IMR-90 (cell line): ENCODE measurements at regions not wholly inside any gene's neighbourhood (a gene's known extent, or its start where the extent isn't known, plus 50 kb on each side); places are given as distances from the start of the nearest gene placed in this dataset.

Source experiments
- ATAC-seq: fragments of 200-7000 bp; cut with Tn5 transposase; 2 replicates; pipeline ENCODE4 v1.9.1; 2020; ENCODE audit warnings: low read depth, mild to moderate bottlenecking, moderate library complexity
- BruUV-seq: library from RNA; stranded (reverse); fragments of 400-500 nt; replicated peaks from 2 replicates; lab custom pipeline; 2021; lab: Mats Ljungman, UMichigan
- CTCF ChIA-PET: fragments of 300-600 bp; formaldehyde crosslinking; extraction: SDS; loops from one replicate; lab custom pipeline; 2021; ENCODE audit warnings: antibody characterized with exemption; lab: Yijun Ruan, JAX
- POLR2A ChIA-PET: fragments of 300-600 bp; sonication (Branson Sonifier 250); formaldehyde crosslinking; loops from one replicate; lab custom pipeline; 2022; ENCODE audit warnings: antibody characterized with exemption; ENCODE audit not compliant: unreplicated experiment; lab: Charles Lee
- DNase-seq: peaks from one replicate; pipeline ENCODE4 v3.0.0; 2013
- H2AFZ ChIP-seq: replicated peaks from 2 replicates; pipeline ENCODE3; 2013; ENCODE audit warnings: low read length, mild to moderate bottlenecking; ENCODE audit not compliant: poor library complexity
- H2AK5ac ChIP-seq: 2 replicates; pipeline ENCODE4 v1.6.1; 2013; ENCODE audit warnings: low read depth, low read length, inconsistent platforms
- H2AK9ac ChIP-seq: replicated peaks from 2 replicates; pipeline ENCODE3; 2013; ENCODE audit warnings: mild to moderate bottlenecking, low read depth, low read length, moderate library complexity; ENCODE audit not compliant: poor library complexity
- H2BK120ac ChIP-seq: 2 replicates; pipeline ENCODE4 v1.6.1; 2013; ENCODE audit warnings: low read depth, low read length, inconsistent platforms
- H2BK15ac ChIP-seq: 3 replicates; pipeline ENCODE4 v1.6.1; 2013; ENCODE audit warnings: low read depth, low read length, inconsistent platforms
- H2BK20ac ChIP-seq: 2 replicates; pipeline ENCODE4 v1.6.1; 2013; ENCODE audit warnings: low read depth, mild to moderate bottlenecking, inconsistent platforms, low read length, moderate library complexity
- H2BK5ac ChIP-seq: 2 replicates; pipeline ENCODE4 v1.6.1; 2013; ENCODE audit warnings: mild to moderate bottlenecking, low read depth, low read length, inconsistent platforms; ENCODE audit not compliant: poor library complexity, severe bottlenecking
- H3K14ac ChIP-seq: replicated peaks from 2 replicates; pipeline ENCODE4 v1.6.1; 2013; ENCODE audit warnings: low read depth, low read length, inconsistent platforms
- H3K18ac ChIP-seq: 2 replicates; pipeline ENCODE4 v1.6.1; 2013; ENCODE audit warnings: low read depth, low read length, control low read depth
- H3K23ac ChIP-seq: 2 replicates; pipeline ENCODE4 v1.6.1; 2013; ENCODE audit warnings: low read depth, low read length, inconsistent platforms
- H3K27ac ChIP-seq: 2 replicates; pipeline ENCODE4 v1.5.1; 2013; ENCODE audit warnings: mild to moderate bottlenecking, control low read depth, low read length; ENCODE audit not compliant: insufficient read depth
- H3K27me3 ChIP-seq: 2 replicates; pipeline ENCODE4 v1.6.1; 2013; ENCODE audit warnings: low read length; ENCODE audit not compliant: control insufficient read depth, insufficient read depth
- H3K36me3 ChIP-seq: 2 replicates; pipeline ENCODE4 v1.6.1; 2013; ENCODE audit warnings: low read length, mixed read lengths; ENCODE audit not compliant: control insufficient read depth, insufficient read depth
- H3K4ac ChIP-seq: 2 replicates; pipeline ENCODE4 v1.6.1; 2013; ENCODE audit warnings: low read depth, low read length, inconsistent platforms
- H3K4me1 ChIP-seq: 2 replicates; pipeline ENCODE4 v1.6.1; 2013; ENCODE audit warnings: low read length, mixed read lengths; ENCODE audit not compliant: control insufficient read depth, insufficient read depth
- H3K4me2 ChIP-seq: 2 replicates; pipeline ENCODE4 v1.6.1; 2013; ENCODE audit warnings: low read depth, mild to moderate bottlenecking, control low read depth, low read length, moderate library complexity
- H3K4me3 ChIP-seq: 2 replicates; pipeline ENCODE4 v1.5.1; 2013; ENCODE audit warnings: low read depth, mild to moderate bottlenecking, control low read depth, low read length, moderate library complexity; ENCODE audit not compliant: insufficient read depth
- H3K56ac ChIP-seq: 2 replicates; pipeline ENCODE4 v1.6.1; 2013; ENCODE audit warnings: low read length, inconsistent platforms; ENCODE audit not compliant: insufficient read depth; ENCODE audit errors: extremely low read depth
- H3K79me1 ChIP-seq, 2 experiments: 2 replicates each; pipeline ENCODE4 v1.6.1; 2013; ENCODE audit warnings: low read length in 2 of 2, inconsistent platforms in 1 of 2, low read depth in 1 of 2
- H3K9ac ChIP-seq: 2 replicates; pipeline ENCODE4 v1.6.1; 2013; ENCODE audit warnings: low read depth, low read length, control low read depth
- H3K9me1 ChIP-seq: 2 replicates; pipeline ENCODE4 v1.6.1; 2013; ENCODE audit warnings: low read length, inconsistent platforms; ENCODE audit not compliant: insufficient read depth
- H3K9me3 ChIP-seq: 2 replicates; pipeline ENCODE4 v1.6.1; 2013; ENCODE audit warnings: low read length; ENCODE audit not compliant: control insufficient read depth, insufficient read depth
- H4K20me1 ChIP-seq: 2 replicates; pipeline ENCODE4 v1.6.1; 2013; ENCODE audit warnings: low read length, inconsistent platforms; ENCODE audit not compliant: insufficient read depth
- H4K5ac ChIP-seq: 2 replicates; pipeline ENCODE4 v1.6.1; 2013; ENCODE audit warnings: mild to moderate bottlenecking, low read depth, low read length, control low read depth
- H4K8ac ChIP-seq, 2 experiments: 2 replicates each; pipeline ENCODE4 v1.6.1; 2013; ENCODE audit warnings: low read depth in 2 of 2, low read length in 2 of 2, control low read depth in 1 of 2, inconsistent platforms in 1 of 2
- H4K91ac ChIP-seq: 2 replicates; pipeline ENCODE4 v1.6.1; 2013; ENCODE audit warnings: low read depth, low read length, inconsistent platforms; ENCODE audit not compliant: insufficient read depth
- BHLHE40 ChIP-seq: fragments of 150-350 bp; IDR thresholded peaks from 2 replicates; pipeline ENCODE4 v1.6.1; 2016; ENCODE audit warnings: mild to moderate bottlenecking, low read depth, low read length
- CEBPB ChIP-seq: IDR thresholded peaks from 2 replicates; pipeline ENCODE4 v1.6.1; 2012; ENCODE audit warnings: low read depth, low read length, improper control_type of control experiment
- CHD1 ChIP-seq: IDR thresholded peaks from 2 replicates; pipeline ENCODE4 v1.6.1; 2012; ENCODE audit warnings: low read depth, low read length, improper control_type of control experiment
- CTCF ChIP-seq: conservative IDR thresholded peaks from 2 replicates; pipeline ENCODE4 v1.5.1; 2012; ENCODE audit warnings: mild to moderate bottlenecking, low read depth, low read length, improper control_type of control experiment
- FOS ChIP-seq: fragments of 150-350 bp; IDR thresholded peaks from 2 replicates; pipeline ENCODE4 v1.6.1; 2016; ENCODE audit warnings: low read depth, low read length
- MAFK ChIP-seq: IDR thresholded peaks from 2 replicates; pipeline ENCODE4 v1.6.1; 2012; ENCODE audit warnings: low read depth, low read length, improper control_type of control experiment
- MAZ ChIP-seq: IDR thresholded peaks from 2 replicates; pipeline ENCODE4 v1.6.1; 2012; ENCODE audit warnings: low read depth, mild to moderate bottlenecking, low read length, improper control_type of control experiment, moderate library complexity, borderline replicate concordance
- MXI1 ChIP-seq: IDR thresholded peaks from 2 replicates; pipeline ENCODE4 v1.6.1; 2012; ENCODE audit warnings: low read depth, mild to moderate bottlenecking, low read length, moderate library complexity, borderline replicate concordance
- NFE2L2 ChIP-seq: fragments of 150-350 bp; IDR thresholded peaks from 2 replicates; pipeline ENCODE4 v1.6.1; 2016; ENCODE audit warnings: low read depth, mild to moderate bottlenecking, low read length
- POLR2A ChIP-seq: IDR thresholded peaks from 2 replicates; pipeline ENCODE4 v1.6.1; 2012; ENCODE audit warnings: mild to moderate bottlenecking, low read depth, low read length
- RAD21 ChIP-seq: IDR thresholded peaks from 2 replicates; pipeline ENCODE4 v1.6.1; 2012; ENCODE audit warnings: low read length, improper control_type of control experiment
- RCOR1 ChIP-seq: IDR thresholded peaks from 2 replicates; pipeline ENCODE4 v1.6.1; 2012; ENCODE audit warnings: mild to moderate bottlenecking, low read length, improper control_type of control experiment; ENCODE audit not compliant: insufficient replicate concordance
- RFX5 ChIP-seq: IDR thresholded peaks from 2 replicates; pipeline ENCODE4 v1.8.0; 2012; ENCODE audit warnings: low read depth, mild to moderate bottlenecking, low read length, moderate library complexity
- SMC3 ChIP-seq: fragments of 150-350 bp; IDR thresholded peaks from 2 replicates; pipeline ENCODE4 v1.6.1; 2016; ENCODE audit warnings: low read depth, mild to moderate bottlenecking, antibody characterized with exemption, low read length, moderate library complexity
- WGBS, 2 experiments: methylation state at CpG; one replicate each; pipeline versions ENCODE4 v1.1.5 to v1.1.7; 2013; ENCODE audit warnings: missing lambda C conversion rate in 2 of 2; ENCODE audit not compliant: insufficient read length in 1 of 2; ENCODE audit errors: extremely low coverage in 2 of 2; 5-methylcytosine and 5-hydroxymethylcytosine counted together
- dilution Hi-C: fragments of 300-500 bp; cut with HindIII; formaldehyde crosslinking; loops from one replicate; pipeline ENCODE4 v1.14.3; 2018; ENCODE audit warnings: low sequenced_read_pairs; ENCODE audit not compliant: unreplicated experiment
- in situ Hi-C: fragments of 300-500 bp; cut with MboI; formaldehyde crosslinking; loops from 3 replicates; pipeline ENCODE4 v1.14.3; 2019; ENCODE audit warnings: low sequenced_read_pairs, inconsistent platforms, mixed read lengths
- intact Hi-C: fragments of 100-400 bp; cut with micrococcal nuclease; formaldehyde crosslinking; loops from 2 replicates; pipeline ENCODE4 v1.10.0; 2022
- TF ChIP-seq, protein P1 (sequence below): fragments of 150-350 bp; IDR thresholded peaks from 2 replicates; pipeline ENCODE4 v1.6.1; 2016; ENCODE audit warnings: low read depth, mild to moderate bottlenecking, low read length, moderate library complexity, borderline replicate concordance

- no peak overlapping the region for H3K4ac ChIP-seq
- no peak overlapping the region for H2AK9ac ChIP-seq
- H3K23ac ChIP-seq = no peak overlapping the region
- H2BK5ac ChIP-seq = no peak overlapping the region
- no peaks in the 10 kb centered on the region for H3K27me3 ChIP-seq
- no peak overlapping the region for H3K27ac ChIP-seq
- ATAC-seq (no peak), DNase-seq (no peak)
- dilution Hi-C loops = no loop called here
- H2AFZ ChIP-seq = no peak overlapping the region
- H3K56ac ChIP-seq = no peak overlapping the region
- TF ChIP-seq, protein P1, sequence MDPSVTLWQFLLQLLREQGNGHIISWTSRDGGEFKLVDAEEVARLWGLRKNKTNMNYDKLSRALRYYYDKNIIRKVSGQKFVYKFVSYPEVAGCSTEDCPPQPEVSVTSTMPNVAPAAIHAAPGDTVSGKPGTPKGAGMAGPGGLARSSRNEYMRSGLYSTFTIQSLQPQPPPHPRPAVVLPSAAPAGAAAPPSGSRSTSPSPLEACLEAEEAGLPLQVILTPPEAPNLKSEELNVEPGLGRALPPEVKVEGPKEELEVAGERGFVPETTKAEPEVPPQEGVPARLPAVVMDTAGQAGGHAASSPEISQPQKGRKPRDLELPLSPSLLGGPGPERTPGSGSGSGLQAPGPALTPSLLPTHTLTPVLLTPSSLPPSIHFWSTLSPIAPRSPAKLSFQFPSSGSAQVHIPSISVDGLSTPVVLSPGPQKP = no peak
- TF ChIP-seq RAD21 (no peak), MAFK (no peak), BHLHE40 (no peak), POLR2A (no peak), RCOR1 (no peak), MXI1 (no peak), CHD1 (no peak), NFE2L2 (no peak), RFX5 (no peak), FOS (no peak), SMC3 (no peak), CTCF (no peak), MAZ (no peak), CEBPB (no peak)
- no peaks in the 10 kb centered on the region for H3K9me1 ChIP-seq
- POLR2A ChIA-PET = no interaction called here
- H3K4me3 ChIP-seq = no peak overlapping the region
- in situ Hi-C loops = no loop called here
- CTCF ChIA-PET = no interaction called here
- BruUV-seq = no TSS peak
- no peak overlapping the region for H3K4me2 ChIP-seq
- H3K9me3 ChIP-seq = peaks cover 9% of the 10 kb centered on the region
- no CpG with 5 or more reads among the region's 1 CpG for WGBS, 2 experiments
- intact Hi-C loops = no loop called here
- H2BK20ac ChIP-seq = no peak overlapping the region
- H3K14ac ChIP-seq = no peak overlapping the region
- H2BK120ac ChIP-seq = no peak overlapping the region
- H4K5ac ChIP-seq = no peak overlapping the region
- no peak overlapping the region for H3K9ac ChIP-seq
- H3K36me3 ChIP-seq = no peaks in the 10 kb centered on the region
- no peak overlapping the region for H3K18ac ChIP-seq
- no peaks in the 10 kb centered on the region for H3K79me1 ChIP-seq
- no peak overlapping the region for H2BK15ac ChIP-seq
- H2AK5ac ChIP-seq = no peak overlapping the region
- no peaks in the 10 kb centered on the region for H3K4me1 ChIP-seq
- H4K8ac ChIP-seq = no peak overlapping the region
- H4K91ac ChIP-seq = no peak overlapping the region
- H4K20me1 ChIP-seq = no peaks in the 10 kb centered on the region
Observed at GRCh38 chr3:145377301-145377700, 783.7 kb downstream of the PLOD2 start.
